H9 (cell line): ENCODE measurements at regions not wholly inside any gene's neighbourhood (a gene's known extent, or its start where the extent isn't known, plus 50 kb on each side); places are given as distances from the start of the nearest gene placed in this dataset.

ENCODE experiments used
- DNase-seq: peaks from one replicate; pipeline ENCODE4 v3.0.0-alpha.2; 2017
- H2AFZ ChIP-seq: one replicate; pipeline ENCODE4 v1.6.1; 2013; ENCODE audit warnings: mild to moderate bottlenecking, low read length, control low read depth, moderate library complexity
- H2AK5ac ChIP-seq: 2 replicates; pipeline ENCODE4 v1.6.1; 2013; ENCODE audit warnings: low read length, control low read depth, mixed read lengths; ENCODE audit not compliant: insufficient read length
- H2BK120ac ChIP-seq: one replicate; pipeline ENCODE4 v1.6.1; 2013; ENCODE audit warnings: low read depth, mild to moderate bottlenecking, low read length, control low read depth, inconsistent platforms; ENCODE audit not compliant: poor library complexity, severe bottlenecking
- H2BK12ac ChIP-seq: 2 replicates; pipeline ENCODE4 v1.6.1; 2013; ENCODE audit warnings: low read length, control low read depth, mixed read lengths, low read depth; ENCODE audit not compliant: insufficient read length
- H2BK15ac ChIP-seq: 2 replicates; pipeline ENCODE4 v1.6.1; 2013; ENCODE audit warnings: low read depth, low read length, control low read depth
- H2BK20ac ChIP-seq: one replicate; pipeline ENCODE4 v1.6.1; 2013; ENCODE audit warnings: low read depth, mild to moderate bottlenecking, low read length, control low read depth, inconsistent platforms; ENCODE audit not compliant: poor library complexity, severe bottlenecking
- H2BK5ac ChIP-seq: 2 replicates; pipeline ENCODE4 v1.6.1; 2013; ENCODE audit warnings: low read length, control low read depth, mixed read lengths; ENCODE audit not compliant: insufficient read length
- H3K14ac ChIP-seq: 2 replicates; pipeline ENCODE4 v1.6.1; 2013; ENCODE audit warnings: low read length, control low read depth; ENCODE audit not compliant: insufficient read depth
- H3K18ac ChIP-seq: 2 replicates; pipeline ENCODE4 v1.6.1; 2013; ENCODE audit warnings: low read depth, mild to moderate bottlenecking, mixed read lengths, low read length, control low read depth; ENCODE audit not compliant: insufficient read length
- H3K23ac ChIP-seq: 2 replicates; pipeline ENCODE4 v1.6.1; 2013; ENCODE audit warnings: low read length, control low read depth, mixed read lengths, low read depth; ENCODE audit not compliant: insufficient read length
- H3K23me2 ChIP-seq: 2 replicates; pipeline ENCODE4 v1.6.1; 2013; ENCODE audit warnings: low read depth, mild to moderate bottlenecking, mixed read lengths, low read length, control low read depth; ENCODE audit not compliant: insufficient read length, poor library complexity, severe bottlenecking
- H3K27ac ChIP-seq: 2 replicates; pipeline ENCODE4 v1.5.1; 2013; ENCODE audit warnings: low read length, control low read depth, mixed read lengths, low read depth; ENCODE audit not compliant: insufficient read length
- H3K27me3 ChIP-seq: 2 replicates; pipeline ENCODE4 v1.6.1; 2013; ENCODE audit warnings: low read length, control low read depth, inconsistent platforms; ENCODE audit not compliant: insufficient read depth
- H3K4ac ChIP-seq: 2 replicates; pipeline ENCODE4 v1.6.1; 2013; ENCODE audit warnings: low read depth, mild to moderate bottlenecking, control low read depth, inconsistent platforms, low read length, moderate library complexity
- H3K4me1 ChIP-seq: 2 replicates; pipeline ENCODE4 v1.6.1; 2013; ENCODE audit warnings: low read length, control low read depth, inconsistent platforms; ENCODE audit not compliant: insufficient read depth
- H3K4me2 ChIP-seq: 2 replicates; pipeline ENCODE4 v1.6.1; 2013; ENCODE audit warnings: low read length, control low read depth, mixed read lengths; ENCODE audit not compliant: insufficient read length, insufficient read depth
- H3K56ac ChIP-seq: 2 replicates; pipeline ENCODE4 v1.6.1; 2013; ENCODE audit warnings: low read depth, mild to moderate bottlenecking, mixed read lengths, low read length, control low read depth; ENCODE audit not compliant: insufficient read length
- H3K79me1 ChIP-seq: 2 replicates; pipeline ENCODE4 v1.6.1; 2013; ENCODE audit warnings: low read depth, mild to moderate bottlenecking, moderate library complexity, low read length, control low read depth, inconsistent platforms; ENCODE audit not compliant: insufficient read depth, poor library complexity, severe bottlenecking
- H3K79me2 ChIP-seq: 2 replicates; pipeline ENCODE4 v1.6.1; 2013; ENCODE audit warnings: low read length, control low read depth, inconsistent platforms; ENCODE audit not compliant: insufficient read depth
- H3K9ac ChIP-seq: 2 replicates; pipeline ENCODE4 v1.6.1; 2013; ENCODE audit warnings: low read length, control low read depth, mixed read lengths; ENCODE audit not compliant: insufficient read length; ENCODE audit errors: extremely low read depth
- H3K9me3 ChIP-seq: one replicate; pipeline ENCODE4 v1.6.1; 2013; ENCODE audit warnings: low read depth, low read length, inconsistent platforms; ENCODE audit not compliant: control insufficient read depth
- H3T11ph ChIP-seq: one replicate; pipeline ENCODE4 v1.6.1; 2013; ENCODE audit warnings: mild to moderate bottlenecking, low read length, control low read depth, inconsistent platforms
- H4K20me1 ChIP-seq: one replicate; pipeline ENCODE4 v1.6.1; 2013; ENCODE audit not compliant: control insufficient read depth, insufficient read length, insufficient read depth
- H4K5ac ChIP-seq: 2 replicates; pipeline ENCODE4 v1.6.1; 2013; ENCODE audit warnings: low read depth, mild to moderate bottlenecking, mixed read lengths, low read length, control low read depth; ENCODE audit not compliant: insufficient read length
- H4K8ac ChIP-seq: replicated peaks from 2 replicates; pipeline ENCODE4 v1.6.1; 2013; ENCODE audit warnings: low read length, control low read depth, mixed read lengths, low read depth; ENCODE audit not compliant: insufficient read length
- H4K91ac ChIP-seq: 2 replicates; pipeline ENCODE4 v1.6.1; 2013; ENCODE audit warnings: low read depth, mild to moderate bottlenecking, moderate library complexity, mixed read lengths, low read length, control low read depth; ENCODE audit not compliant: insufficient read length
- H3K27ac Mint-ChIP-seq, 3 experiments: 2 replicates in 2 of 3; 3 replicates in 1 of 3; pipeline ENCODE4 v1.8.0; 2020 to 2021; ENCODE audit warnings: mixed read lengths in 3 of 3, mild to moderate bottlenecking in 1 of 3, moderate library complexity in 1 of 3
- H3K27me3 Mint-ChIP-seq: 2 replicates; pipeline ENCODE4 v1.8.0; 2021; ENCODE audit warnings: low read depth, mild to moderate bottlenecking, moderate library complexity, mixed read lengths
- H3K36me3 Mint-ChIP-seq, 3 experiments: 2 replicates in 2 of 3; 3 replicates in 1 of 3; pipeline ENCODE4 v1.8.0; 2020 to 2021; ENCODE audit warnings: low read depth in 3 of 3, mixed read lengths in 3 of 3; ENCODE audit not compliant: insufficient read depth in 1 of 3
- H3K4me1 Mint-ChIP-seq, 2 experiments: 2 replicates each; pipeline ENCODE4 v1.8.0; 2020; ENCODE audit warnings: mixed read lengths in 2 of 2
- H3K4me3 Mint-ChIP-seq, 2 experiments: 2 replicates in 1 of 2; 3 replicates in 1 of 2; pipeline ENCODE4 v1.8.0; 2020 to 2021; ENCODE audit warnings: mild to moderate bottlenecking in 2 of 2, mixed read lengths in 2 of 2, moderate library complexity in 1 of 2
- H3K9me3 Mint-ChIP-seq, 2 experiments: 2 replicates in 1 of 2; 3 replicates in 1 of 2; pipeline ENCODE4 v1.8.0; 2020; ENCODE audit warnings: mild to moderate bottlenecking in 2 of 2, mixed read lengths in 2 of 2, moderate library complexity in 1 of 2
- WGBS: extraction: QIAGEN DNeasy Blood & Tissue Kit; methylation state at CpG from one replicate; pipeline ENCODE4 v1.1.7; 2013; ENCODE audit warnings: missing lambda C conversion rate, low lambda C conversion rate, mixed read lengths; ENCODE audit not compliant: insufficient read length; ENCODE audit errors: extremely low coverage; 5-methylcytosine and 5-hydroxymethylcytosine counted together
- TF ChIP-seq, protein P1 (sequence below): fragments of 200-600 bp; sonication (generic); conservative IDR thresholded peaks from 3 replicates; pipeline ENCODE4 v1.8.0; 2021; ENCODE audit warnings: antibody characterized with exemption, mild to moderate bottlenecking

- no peak overlapping the region for H2BK5ac ChIP-seq
Measured at GRCh38 chr22:49367041-49367697, 460.5 kb downstream of the BRD1 start.

More at GRCh38 chr22:49367041-49367697, 460.5 kb downstream of the BRD1 start:
- Mint-ChIP-seq H3K9me3 (peaks cover 3 to 5% of the 10 kb centered on the region in 2 experiments; a peak in 3 of 5 replicates), H3K27ac (no peak overlapping the region), H3K36me3 (peaks cover 0 to 2% (median 0%) of the 10 kb centered on the region in 3 experiments; a peak in 2 of 7 replicates), H3K27me3 (peaks cover 16% of the 10 kb centered on the region), H3K4me3 (no peak overlapping the region), H3K4me1 (peaks cover 6 to 8% of the 10 kb centered on the region in 2 experiments)
- Histone ChIP-seq H2AFZ (no peak overlapping the region), H2BK12ac (no peak overlapping the region), H4K20me1 (no peaks in the 10 kb centered on the region), H3T11ph (no peak overlapping the region), H3K79me2 (no peaks in the 10 kb centered on the region), H2AK5ac (no peak overlapping the region), H2BK120ac (no peak overlapping the region), H3K27ac (no peak overlapping the region), H3K4me2 (no peak overlapping the region), H3K79me1 (no peaks in the 10 kb centered on the region), H3K9me3 (no peaks in the 10 kb centered on the region), H4K91ac (no peak overlapping the region), H2BK20ac (no peak overlapping the region), H3K56ac (no peak overlapping the region), H3K18ac (no peak overlapping the region), H2BK15ac (no peak overlapping the region), H3K27me3 (no peaks in the 10 kb centered on the region), H3K14ac (no peak overlapping the region; the same call in 1 of the 2 replicates), H3K23me2 (peaks cover 3% of the 10 kb centered on the region), H4K5ac (no peak overlapping the region), H3K4ac (no peak overlapping the region), H4K8ac (no peak overlapping the region), H3K23ac (no peak overlapping the region), H3K4me1 (no peaks in the 10 kb centered on the region), H3K9ac (no peak overlapping the region)
- DNase-seq = no peak
- WGBS = no CpG with 5 or more reads among the region's 10 CpGs
- TF ChIP-seq, protein P1, sequence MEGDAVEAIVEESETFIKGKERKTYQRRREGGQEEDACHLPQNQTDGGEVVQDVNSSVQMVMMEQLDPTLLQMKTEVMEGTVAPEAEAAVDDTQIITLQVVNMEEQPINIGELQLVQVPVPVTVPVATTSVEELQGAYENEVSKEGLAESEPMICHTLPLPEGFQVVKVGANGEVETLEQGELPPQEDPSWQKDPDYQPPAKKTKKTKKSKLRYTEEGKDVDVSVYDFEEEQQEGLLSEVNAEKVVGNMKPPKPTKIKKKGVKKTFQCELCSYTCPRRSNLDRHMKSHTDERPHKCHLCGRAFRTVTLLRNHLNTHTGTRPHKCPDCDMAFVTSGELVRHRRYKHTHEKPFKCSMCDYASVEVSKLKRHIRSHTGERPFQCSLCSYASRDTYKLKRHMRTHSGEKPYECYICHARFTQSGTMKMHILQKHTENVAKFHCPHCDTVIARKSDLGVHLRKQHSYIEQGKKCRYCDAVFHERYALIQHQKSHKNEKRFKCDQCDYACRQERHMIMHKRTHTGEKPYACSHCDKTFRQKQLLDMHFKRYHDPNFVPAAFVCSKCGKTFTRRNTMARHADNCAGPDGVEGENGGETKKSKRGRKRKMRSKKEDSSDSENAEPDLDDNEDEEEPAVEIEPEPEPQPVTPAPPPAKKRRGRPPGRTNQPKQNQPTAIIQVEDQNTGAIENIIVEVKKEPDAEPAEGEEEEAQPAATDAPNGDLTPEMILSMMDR = no peak
